Hepatocyte (in vitro differentiated cells): ENCODE measurements at regions not wholly inside any gene's neighbourhood (a gene's known extent, or its start where the extent isn't known, plus 50 kb on each side); places are given as distances from the start of the nearest gene placed in this dataset.

Experiments
- CTCF ChIP-seq: fragments of 200-600 bp; sonication (generic); IDR thresholded peaks from 2 replicates; pipeline ENCODE4 v1.5.1; 2016; ENCODE audit warnings: antibody characterized with exemption, mild to moderate bottlenecking; ENCODE audit not compliant: poor library complexity
- EZH2 ChIP-seq: fragments of 200-600 bp; sonication (generic); IDR thresholded peaks from 2 replicates; pipeline ENCODE4 v1.6.1; 2016; ENCODE audit warnings: antibody characterized with exemption, mild to moderate bottlenecking, borderline replicate concordance
- EZH2phosphoT487 ChIP-seq: fragments of 200-600 bp; sonication (generic); IDR thresholded peaks from one replicate; pipeline ENCODE4 v1.6.1; 2018; ENCODE audit warnings: antibody characterized with exemption, mild to moderate bottlenecking, low read depth, moderate library complexity; ENCODE audit not compliant: unreplicated experiment, severe bottlenecking

GRCh38 chr2:103153580-103154284 lies 391.9 kb downstream of the TMEM182 start:
- TF ChIP-seq CTCF (no peak), EZH2 (no peak), EZH2phosphoT487 (no peak)
